GM12892 (cell line): ENCODE measurements at regions not wholly inside any gene's neighbourhood (a gene's known extent, or its start where the extent isn't known, plus 50 kb on each side); places are given as distances from the start of the nearest gene placed in this dataset.

Experiments used
- POLR2A ChIP-seq: IDR thresholded peaks from 2 replicates; pipeline ENCODE4 v1.6.1; 2011; ENCODE audit warnings: low read depth, low read length, control low read depth
- POLR2AphosphoS5 ChIP-seq: IDR thresholded peaks from 2 replicates; pipeline ENCODE4 v1.6.1; 2011; ENCODE audit warnings: low read depth, low read length, control low read depth
- TAF1 ChIP-seq: IDR thresholded peaks from 2 replicates; pipeline ENCODE4 v1.6.1; 2011; ENCODE audit warnings: low read depth, mild to moderate bottlenecking, control low read depth, low read length, borderline replicate concordance

DNA sequence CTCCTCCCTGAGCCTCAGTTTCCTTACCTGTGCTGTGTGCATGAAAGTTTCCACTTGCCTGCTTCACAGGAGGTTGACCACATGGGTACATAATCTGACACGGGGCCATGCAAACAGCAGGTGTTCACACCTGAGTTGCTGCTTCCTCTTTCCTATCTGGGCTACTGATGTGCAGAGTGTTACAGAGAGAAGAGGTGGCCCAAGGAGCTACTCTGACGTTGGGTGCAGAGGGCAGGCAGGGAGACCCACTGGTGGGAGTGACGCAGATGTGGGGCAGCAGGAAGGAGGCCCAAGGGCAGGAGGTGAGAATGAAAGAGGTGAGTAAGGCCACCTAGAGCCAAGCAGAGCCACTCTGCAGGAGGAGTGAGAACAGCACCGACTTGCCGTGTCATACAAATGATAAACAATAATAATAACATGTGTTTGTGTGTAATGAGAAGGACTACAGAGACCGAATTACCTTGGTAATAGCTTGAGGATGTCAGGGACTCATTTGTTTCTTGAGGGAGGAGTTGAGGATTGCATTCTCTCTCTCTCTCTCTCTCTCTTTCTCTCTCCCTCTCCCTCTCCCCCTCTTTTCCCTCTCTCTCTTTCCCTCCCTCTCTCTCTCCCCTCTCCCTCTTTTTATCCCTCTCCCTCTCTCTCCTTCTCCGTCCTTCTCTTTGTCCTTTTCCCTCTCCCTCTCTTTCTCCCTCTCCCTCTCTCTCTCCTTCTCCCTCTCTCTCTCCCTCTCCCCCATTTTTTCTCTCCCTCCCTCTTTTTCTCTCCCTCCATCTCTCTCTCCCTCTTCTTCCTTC lies 87.4 kb upstream of the IGSF21 start:
- TF ChIP-seq POLR2AphosphoS5, result no peak
- no peak for TF ChIP-seq POLR2A
- no peak for TF ChIP-seq TAF1
